ENCODE measurements at regions not wholly inside any gene's neighbourhood (a gene's known extent, or its start where the extent isn't known, plus 50 kb on each side); places are given as distances from the start of the nearest gene placed in this dataset.

DNA sequence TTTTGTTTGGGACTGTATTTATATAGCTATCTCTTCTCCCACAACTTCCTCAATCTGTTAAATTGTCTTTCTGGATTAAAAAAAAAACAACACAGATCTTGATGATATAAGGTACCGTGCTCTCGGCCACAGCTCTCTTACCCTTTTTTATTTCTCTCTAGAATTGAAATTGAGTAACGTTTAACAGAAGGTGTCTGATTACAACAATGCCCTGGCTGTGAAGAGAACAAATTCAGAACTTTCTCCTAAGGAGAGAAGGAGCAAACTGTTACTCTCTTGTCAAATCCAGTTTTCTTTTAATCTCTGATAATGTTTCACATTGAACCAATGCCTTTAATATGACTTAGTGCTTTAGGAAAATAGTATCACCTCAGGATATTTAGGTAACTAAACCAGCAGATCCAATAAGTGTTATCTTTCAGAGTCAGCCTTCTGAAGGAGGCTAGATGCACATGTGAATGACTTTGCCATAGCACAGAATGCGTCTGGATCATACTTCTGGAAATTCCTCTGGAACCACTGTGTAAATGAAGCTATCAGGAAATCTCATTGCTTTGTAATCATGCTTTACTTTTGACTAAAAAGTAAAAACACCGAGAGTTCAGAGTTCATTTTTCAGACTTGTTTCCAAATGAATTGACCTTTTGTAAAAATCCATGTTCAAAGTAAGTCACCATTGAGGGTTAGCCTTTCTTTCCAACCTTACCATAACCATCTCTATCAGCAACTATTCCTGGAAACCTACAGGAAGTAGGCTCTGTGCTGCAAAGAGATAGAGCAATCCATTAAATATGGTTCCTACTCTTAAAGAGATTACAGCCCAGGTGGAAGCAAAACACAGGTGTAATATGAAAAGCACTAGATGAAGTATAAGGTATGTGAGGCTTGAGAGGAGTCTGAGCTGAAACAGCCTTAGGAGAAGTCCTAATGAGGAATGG, 147.0 kb upstream of the OSR1 start:
- H3K4me3 ChIP-seq (ENCODE audit: low read depth, low read length): no peak overlapping the region
- TF ChIP-seq, protein P1, sequence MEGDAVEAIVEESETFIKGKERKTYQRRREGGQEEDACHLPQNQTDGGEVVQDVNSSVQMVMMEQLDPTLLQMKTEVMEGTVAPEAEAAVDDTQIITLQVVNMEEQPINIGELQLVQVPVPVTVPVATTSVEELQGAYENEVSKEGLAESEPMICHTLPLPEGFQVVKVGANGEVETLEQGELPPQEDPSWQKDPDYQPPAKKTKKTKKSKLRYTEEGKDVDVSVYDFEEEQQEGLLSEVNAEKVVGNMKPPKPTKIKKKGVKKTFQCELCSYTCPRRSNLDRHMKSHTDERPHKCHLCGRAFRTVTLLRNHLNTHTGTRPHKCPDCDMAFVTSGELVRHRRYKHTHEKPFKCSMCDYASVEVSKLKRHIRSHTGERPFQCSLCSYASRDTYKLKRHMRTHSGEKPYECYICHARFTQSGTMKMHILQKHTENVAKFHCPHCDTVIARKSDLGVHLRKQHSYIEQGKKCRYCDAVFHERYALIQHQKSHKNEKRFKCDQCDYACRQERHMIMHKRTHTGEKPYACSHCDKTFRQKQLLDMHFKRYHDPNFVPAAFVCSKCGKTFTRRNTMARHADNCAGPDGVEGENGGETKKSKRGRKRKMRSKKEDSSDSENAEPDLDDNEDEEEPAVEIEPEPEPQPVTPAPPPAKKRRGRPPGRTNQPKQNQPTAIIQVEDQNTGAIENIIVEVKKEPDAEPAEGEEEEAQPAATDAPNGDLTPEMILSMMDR (conservative IDR thresholded peaks at IDR 0.05; ENCODE audit: low read depth, low read length): no peak
- DNase-seq (ENCODE audit: low read depth): peak; percentile 11

DNA sequence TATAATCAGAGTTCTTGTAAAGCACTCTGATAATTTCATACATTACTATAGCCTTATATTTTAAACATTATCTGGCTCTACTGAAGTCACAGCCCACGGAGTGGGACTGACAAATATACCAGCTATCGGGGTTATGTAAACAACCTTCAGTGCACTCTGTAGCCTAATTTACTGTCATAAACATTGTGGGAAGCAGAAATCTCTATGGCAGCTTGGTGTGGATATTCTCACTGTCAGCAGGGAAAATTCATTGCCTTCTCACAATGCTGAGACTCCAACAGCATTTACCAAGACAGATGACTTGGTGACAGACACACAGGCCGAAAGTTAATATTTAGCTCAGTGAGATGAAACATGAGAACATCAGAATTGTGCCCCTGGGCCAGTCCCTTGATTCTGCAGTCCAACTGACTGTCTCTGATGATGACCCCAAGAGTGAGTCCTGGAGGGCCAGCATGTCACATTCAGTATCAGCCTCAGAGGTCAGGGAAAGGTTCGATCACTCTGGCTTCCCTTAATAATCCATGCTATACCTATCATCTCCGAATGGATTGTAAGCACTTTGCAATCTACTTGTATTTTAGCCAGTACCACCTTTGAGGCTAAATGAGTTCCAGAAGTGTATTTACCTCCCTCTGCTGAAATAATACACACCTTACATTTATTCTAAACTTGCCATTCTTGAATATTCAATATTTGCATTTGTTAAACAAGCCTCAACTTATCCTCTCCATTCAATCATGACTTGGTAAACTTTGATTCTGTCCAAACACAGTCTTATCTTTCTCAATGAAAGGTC, 146.2 kb upstream of the OSR1 start:
- no peak overlapping the region for H3K4me3 ChIP-seq (ENCODE audit: low read depth, low read length)
- no peak for DNase-seq (ENCODE audit: low read depth)
- TF ChIP-seq, protein P1 (conservative IDR thresholded peaks at IDR 0.05; ENCODE audit: low read depth, low read length): no peak

GRCh38 chr2:19503915-19504314, 145.5 kb upstream of the OSR1 start:
- TF ChIP-seq, protein P1 (conservative IDR thresholded peaks at IDR 0.05; ENCODE audit: low read depth, low read length): no peak
- no peak overlapping the region for H3K4me3 ChIP-seq (ENCODE audit: low read depth, low read length)
- DNase-seq (ENCODE audit: low read depth): no peak

- no peak for DNase-seq (ENCODE audit: low read depth)
- TF ChIP-seq, protein P1 (conservative IDR thresholded peaks at IDR 0.05; ENCODE audit: low read depth, low read length): no peak
- H3K4me3 ChIP-seq (ENCODE audit: low read depth, low read length): no peak overlapping the region
Observed at GRCh38 chr2:19503406-19503805, 145.0 kb upstream of the OSR1 start.

DNA sequence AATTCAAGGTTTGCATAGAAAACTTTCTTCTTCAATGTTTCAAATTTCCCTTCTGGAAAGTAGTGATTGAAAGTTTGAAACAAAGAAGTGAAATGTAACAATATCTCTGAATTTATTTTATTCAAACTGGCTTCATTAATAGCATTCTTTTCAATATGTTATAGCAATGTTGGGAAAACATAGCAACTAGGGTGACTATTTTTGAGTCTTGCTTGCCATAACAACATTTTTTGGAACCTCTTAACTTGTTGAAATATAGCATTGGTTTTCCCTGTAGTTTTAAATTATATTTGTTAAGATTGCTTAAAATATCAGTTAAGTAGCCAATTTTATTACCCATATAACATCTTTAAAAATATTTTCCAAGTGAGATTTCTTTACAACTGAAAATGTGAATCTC, 141.7 kb upstream of the OSR1 start:
- no peak overlapping the region for H3K4me3 ChIP-seq (ENCODE audit: low read depth, low read length)
- DNase-seq (ENCODE audit: low read depth): no peak
- TF ChIP-seq, protein P1 (conservative IDR thresholded peaks at IDR 0.05; ENCODE audit: low read depth, low read length): no peak

DNA sequence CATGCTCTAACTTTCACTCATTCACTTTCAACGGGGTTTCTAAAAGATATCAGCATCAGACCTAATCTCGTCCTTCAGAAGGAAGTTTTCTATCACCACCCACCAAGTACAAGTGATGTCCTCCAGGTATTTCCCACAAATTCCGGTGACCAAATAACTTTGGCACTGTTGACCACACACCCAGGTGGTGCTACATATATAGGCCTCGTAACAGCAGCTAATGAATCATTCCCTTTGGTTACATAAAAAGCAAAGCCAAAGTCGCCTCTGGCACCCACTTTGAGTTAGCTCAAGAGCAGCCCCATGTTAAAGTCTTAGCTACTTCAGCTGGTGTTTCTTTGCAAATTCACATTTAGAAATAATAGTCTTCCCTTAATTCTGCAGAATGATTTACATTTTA, 138.2 kb upstream of the OSR1 start:
- H3K4me3 ChIP-seq (ENCODE audit: low read depth, low read length): no peak overlapping the region
- TF ChIP-seq, protein P1 (conservative IDR thresholded peaks at IDR 0.05; ENCODE audit: low read depth, low read length): no peak
- no peak for DNase-seq (ENCODE audit: low read depth)

Data from choroid plexus epithelial cell (primary cell).